GM12891 (cell line): ENCODE measurements at regions not wholly inside any gene's neighbourhood (a gene's known extent, or its start where the extent isn't known, plus 50 kb on each side); places are given as distances from the start of the nearest gene placed in this dataset.

ENCODE experiments used
- POLR2AphosphoS5 ChIP-seq: IDR thresholded peaks from 2 replicates; pipeline ENCODE4 v1.6.1; 2011; ENCODE audit warnings: low read depth, low read length, control low read depth
- SPI1 ChIP-seq: IDR thresholded peaks from 2 replicates; pipeline ENCODE4 v1.6.1; 2011; ENCODE audit warnings: low read depth, low read length, control low read depth
- TAF1 ChIP-seq: IDR thresholded peaks from 2 replicates; pipeline ENCODE4 v1.6.1; 2011; ENCODE audit warnings: low read depth, low read length, control low read depth

DNA sequence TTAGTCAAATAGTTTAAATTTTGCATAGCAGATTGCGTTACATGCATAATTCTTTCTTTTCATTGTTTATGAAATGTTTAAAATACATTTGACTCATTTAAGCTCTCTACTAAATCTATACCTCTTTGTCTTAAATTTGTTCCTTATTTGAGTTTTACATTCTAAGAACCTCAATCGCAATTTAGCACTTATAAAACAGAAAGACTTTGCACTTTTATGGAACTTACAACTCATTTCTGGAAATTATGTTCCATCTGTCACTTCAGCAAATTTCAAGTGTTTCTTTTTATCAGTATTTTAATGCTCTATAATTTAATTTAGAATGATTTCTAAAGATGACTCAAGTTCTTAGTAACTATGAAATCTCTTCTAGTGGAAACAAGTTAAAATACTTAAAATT is 1505.8 kb upstream of the SPRY2 start:
- TF ChIP-seq POLR2AphosphoS5 (no peak), TAF1 (no peak), SPI1 (no peak)
